ENCODE measurements at regions not wholly inside any gene's neighbourhood (a gene's known extent, or its start where the extent isn't known, plus 50 kb on each side); places are given as distances from the start of the nearest gene placed in this dataset.

GRCh38 chr12:32039917-32040575, 66.6 kb upstream of the BICD1 start:
- no peak for DNase-seq
- intact Hi-C loops (cut with DNase I): no loop called here

GRCh38 chr12:32043928-32044549, 62.6 kb upstream of the BICD1 start:
- intact Hi-C loops (cut with DNase I): no loop called here
- no peak for DNase-seq

GRCh38 chr12:32047357-32048212, 59.1 kb upstream of the BICD1 start:
- no peak for DNase-seq
- intact Hi-C loops (cut with DNase I): no loop called here

GRCh38 chr12:32048791-32049190, 57.9 kb upstream of the BICD1 start:
- no peak for DNase-seq
- intact Hi-C loops (cut with DNase I): no loop called here

GRCh38 chr12:32049956-32050355, 56.7 kb upstream of the BICD1 start:
- no peak for DNase-seq
- intact Hi-C loops (cut with DNase I): no loop called here

GRCh38 chr12:32051511-32052211, 55.0 kb upstream of the BICD1 start:
- DNase-seq: no peak
- intact Hi-C loops (cut with DNase I): no loop called here

- intact Hi-C loops (cut with DNase I): no loop called here
- DNase-seq: no peak
Measured at GRCh38 chr12:32052212-32052713, 54.4 kb upstream of the BICD1 start.

GRCh38 chr12:32053881-32054624, 52.6 kb upstream of the BICD1 start:
- intact Hi-C loops (cut with DNase I): no loop called here
- DNase-seq: no peak
